AG04450 (cell line): ENCODE measurements at regions not wholly inside any gene's neighbourhood (a gene's known extent, or its start where the extent isn't known, plus 50 kb on each side); places are given as distances from the start of the nearest gene placed in this dataset.

ENCODE experiments used
- CTCF ChIA-PET: fragments of 300-600, 350-600 bp; formaldehyde crosslinking; extraction: SDS; loops from one replicate; lab custom pipeline; 2022; ENCODE audit warnings: antibody characterized with exemption, inconsistent platforms; lab: Charles Lee
- POLR2A ChIA-PET: fragments of 350-600 bp; formaldehyde crosslinking; extraction: SDS; loops from one replicate; lab custom pipeline; 2021; ENCODE audit warnings: antibody characterized with exemption, inconsistent platforms; lab: Yijun Ruan, JAX
- DNase-seq: peaks from one replicate; pipeline ENCODE4 v3.0.0-alpha.2; 2011; ENCODE audit warnings: low read depth, low spot score
- H3K27ac ChIP-seq: one replicate; pipeline ENCODE4 v1.5.1; 2012; ENCODE audit warnings: low read depth, low read length, control low read depth
- H3K27me3 ChIP-seq: one replicate; pipeline ENCODE4 v1.6.0; 2012; ENCODE audit warnings: low read length; ENCODE audit not compliant: control insufficient read depth, insufficient read depth
- H3K4me3 ChIP-seq: 2 replicates; pipeline ENCODE4 v1.5.1; 2011; ENCODE audit warnings: mild to moderate bottlenecking, low read depth, low read length, control low read depth
- H3K9me3 ChIP-seq: 2 replicates; pipeline ENCODE4 v1.5.1; 2012; ENCODE audit warnings: low read length; ENCODE audit not compliant: control insufficient read depth, insufficient read depth
- TF ChIP-seq, protein P1 (sequence below): IDR thresholded peaks from 2 replicates; pipeline ENCODE4 v1.5.1; 2011; ENCODE audit warnings: low read depth, low read length, control low read depth, inconsistent platforms

DNA sequence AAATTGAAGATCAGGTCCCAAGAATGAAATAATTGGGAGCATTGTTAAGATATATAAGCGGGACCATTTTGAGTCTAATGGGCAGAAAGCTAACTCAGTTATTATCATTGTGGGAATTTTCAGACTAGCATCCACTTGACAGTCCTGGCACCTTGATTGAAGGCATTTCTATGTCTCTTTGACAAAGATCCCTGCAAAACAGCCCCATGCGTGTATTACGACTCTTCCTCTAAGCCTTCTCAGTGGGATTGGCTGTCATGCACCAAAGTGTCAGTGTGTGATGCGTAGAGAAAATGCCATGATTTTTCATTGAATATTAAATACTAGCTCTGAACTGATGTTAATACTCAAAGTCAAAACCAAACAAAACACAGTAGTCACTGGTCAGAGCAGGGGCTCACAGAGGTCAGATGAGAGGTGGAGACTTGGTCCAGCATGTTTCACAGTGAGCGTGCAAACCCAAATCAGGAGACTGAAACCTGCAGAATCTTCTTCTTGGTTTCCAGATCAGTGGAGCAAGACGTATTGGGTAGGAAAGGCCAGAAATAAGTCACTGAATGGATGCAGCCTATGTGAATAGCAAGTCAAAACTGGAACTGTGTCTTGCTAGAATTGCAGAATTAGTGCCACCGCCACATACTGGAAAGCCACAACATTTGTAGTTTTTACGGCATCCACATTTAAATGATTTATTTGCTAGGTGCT lies 303.6 kb upstream of the AKR1E2 start:
- ChIA-PET POLR2A (no interaction called here), CTCF (no interaction called here)
- Histone ChIP-seq H3K4me3 (no peak overlapping the region), H3K27me3 (no peaks in the 10 kb centered on the region), H3K27ac (no peak overlapping the region), H3K9me3 (no peaks in the 10 kb centered on the region)
- no peak for DNase-seq
- TF ChIP-seq, protein P1, sequence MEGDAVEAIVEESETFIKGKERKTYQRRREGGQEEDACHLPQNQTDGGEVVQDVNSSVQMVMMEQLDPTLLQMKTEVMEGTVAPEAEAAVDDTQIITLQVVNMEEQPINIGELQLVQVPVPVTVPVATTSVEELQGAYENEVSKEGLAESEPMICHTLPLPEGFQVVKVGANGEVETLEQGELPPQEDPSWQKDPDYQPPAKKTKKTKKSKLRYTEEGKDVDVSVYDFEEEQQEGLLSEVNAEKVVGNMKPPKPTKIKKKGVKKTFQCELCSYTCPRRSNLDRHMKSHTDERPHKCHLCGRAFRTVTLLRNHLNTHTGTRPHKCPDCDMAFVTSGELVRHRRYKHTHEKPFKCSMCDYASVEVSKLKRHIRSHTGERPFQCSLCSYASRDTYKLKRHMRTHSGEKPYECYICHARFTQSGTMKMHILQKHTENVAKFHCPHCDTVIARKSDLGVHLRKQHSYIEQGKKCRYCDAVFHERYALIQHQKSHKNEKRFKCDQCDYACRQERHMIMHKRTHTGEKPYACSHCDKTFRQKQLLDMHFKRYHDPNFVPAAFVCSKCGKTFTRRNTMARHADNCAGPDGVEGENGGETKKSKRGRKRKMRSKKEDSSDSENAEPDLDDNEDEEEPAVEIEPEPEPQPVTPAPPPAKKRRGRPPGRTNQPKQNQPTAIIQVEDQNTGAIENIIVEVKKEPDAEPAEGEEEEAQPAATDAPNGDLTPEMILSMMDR: no peak

DNA sequence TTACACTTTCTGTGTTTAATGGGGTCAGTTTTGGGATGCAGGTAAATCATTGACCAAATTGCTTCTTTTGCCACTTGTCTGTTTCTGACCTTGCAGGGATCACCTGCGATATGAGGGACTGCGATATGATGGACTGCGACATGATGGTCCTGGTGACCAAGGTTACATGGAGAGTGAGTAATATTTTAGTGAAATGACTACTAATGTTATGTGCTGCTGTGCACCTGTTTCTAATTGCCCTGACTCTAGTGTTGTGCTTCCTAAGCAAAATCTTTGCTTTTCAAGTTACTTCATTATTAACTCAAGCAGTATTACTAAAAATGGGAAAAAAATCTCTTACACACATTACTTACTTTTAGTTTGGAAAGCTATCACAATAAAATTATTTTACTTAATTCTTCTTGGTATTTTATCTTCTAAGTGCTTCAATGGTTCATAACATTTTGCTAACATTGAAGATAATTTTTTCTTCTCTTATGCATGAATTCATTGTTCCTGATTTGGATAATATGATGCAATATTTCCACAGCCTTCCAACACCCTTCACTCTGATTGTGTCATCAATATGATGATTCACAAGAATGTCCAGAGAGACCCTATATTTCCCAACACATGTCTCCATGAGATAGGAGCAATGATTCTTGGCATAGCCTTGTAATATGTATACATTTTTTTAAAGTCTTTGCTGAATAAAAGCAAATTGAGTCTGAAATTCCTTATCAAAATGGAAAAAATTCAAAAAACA lies 306.2 kb upstream of the AKR1E2 start:
- no peaks in the 10 kb centered on the region for H3K27me3 ChIP-seq
- H3K27ac ChIP-seq: no peak overlapping the region
- ChIA-PET CTCF (no interaction called here), POLR2A (no interaction called here)
- no peak overlapping the region for H3K4me3 ChIP-seq
- no peak for DNase-seq
- TF ChIP-seq, protein P1: no peak
- H3K9me3 ChIP-seq: no peaks in the 10 kb centered on the region

DNA sequence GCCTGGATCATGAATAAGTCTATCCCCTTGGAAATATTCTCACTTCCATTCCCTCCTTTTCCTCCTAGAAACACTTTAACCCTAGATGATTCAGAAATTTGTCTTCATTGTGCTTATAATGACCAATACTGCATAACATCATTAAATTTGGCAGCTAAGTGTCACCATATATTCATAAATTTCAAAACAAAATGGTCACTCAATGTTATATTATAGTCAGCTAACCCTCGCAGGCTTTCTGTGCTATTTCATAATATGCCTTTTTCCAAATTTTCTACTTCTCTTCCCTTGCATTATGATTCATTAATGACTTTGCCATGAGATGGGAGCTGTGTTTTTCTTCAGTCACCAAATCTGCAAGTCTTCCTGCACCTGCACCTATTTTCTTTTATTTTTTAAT lies 308.3 kb upstream of the AKR1E2 start:
- DNase-seq: no peak
- Histone ChIP-seq H3K4me3 (no peak overlapping the region), H3K27me3 (no peaks in the 10 kb centered on the region), H3K9me3 (peaks cover 2% of the 10 kb centered on the region; the same call in 1 of the 2 replicates), H3K27ac (no peak overlapping the region)
- TF ChIP-seq, protein P1: no peak
- ChIA-PET POLR2A (no interaction called here), CTCF (no interaction called here)

DNA sequence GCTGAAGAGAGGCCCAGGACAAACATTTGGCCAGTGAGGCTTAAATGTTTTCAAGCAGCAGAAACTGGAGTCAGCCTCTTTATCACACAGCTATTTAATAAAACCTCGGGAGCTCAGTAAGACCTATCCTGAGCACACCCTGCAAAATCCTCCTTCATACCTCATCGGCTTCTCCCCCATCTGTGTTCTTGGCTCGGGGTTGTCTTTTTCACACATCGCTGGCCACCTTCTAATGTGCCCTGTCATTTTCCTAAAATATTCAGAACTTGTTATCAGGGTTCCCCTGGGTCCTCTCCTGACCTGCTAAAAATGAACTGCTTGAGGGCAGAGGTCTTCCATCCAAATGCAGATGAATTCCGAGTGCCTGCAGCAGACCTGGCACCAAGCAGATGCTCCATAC lies 310.3 kb upstream of the AKR1E2 start:
- Histone ChIP-seq H3K27me3 (no peaks in the 10 kb centered on the region), H3K9me3 (peaks cover 2% of the 10 kb centered on the region; the same call in 1 of the 2 replicates), H3K27ac (no peak overlapping the region), H3K4me3 (no peak overlapping the region)
- ChIA-PET POLR2A (no interaction called here), CTCF (no interaction called here)
- DNase-seq: no peak
- TF ChIP-seq, protein P1: no peak
